GM18858 (cell line): ENCODE measurements at regions not wholly inside any gene's neighbourhood (a gene's known extent, or its start where the extent isn't known, plus 50 kb on each side); places are given as distances from the start of the nearest gene placed in this dataset.

Experiments used
- ATAC-seq: cut with Tn5 transposase; IDR thresholded peaks from one replicate; pipeline ENCODE4 v1.9.1; 2021; ENCODE audit not compliant: unreplicated experiment

- ATAC-seq: no peak
Measured at GRCh38 chr6:144715344-144715743, 430.2 kb downstream of the UTRN start.

GRCh38 chr6:144718431-144718830 lies 433.3 kb downstream of the UTRN start:
- no peak for ATAC-seq

GRCh38 chr6:144721232-144721631 lies 436.1 kb downstream of the UTRN start:
- ATAC-seq: no peak

GRCh38 chr6:144722154-144722737 lies 437.1 kb downstream of the UTRN start:
- no peak for ATAC-seq

GRCh38 chr6:144722925-144723324 lies 437.8 kb downstream of the UTRN start:
- no peak for ATAC-seq

GRCh38 chr6:144723431-144723830 lies 438.3 kb downstream of the UTRN start:
- ATAC-seq: no peak

GRCh38 chr6:144724818-144725217 lies 439.7 kb downstream of the UTRN start:
- ATAC-seq: no peak

GRCh38 chr6:144725736-144726522 lies 440.8 kb downstream of the UTRN start:
- peak; percentile 46 for ATAC-seq

- no peak for ATAC-seq
Measured at GRCh38 chr6:144728804-144729203, 443.7 kb downstream of the UTRN start.

- ATAC-seq: peak; percentile 63
Measured at GRCh38 chr6:144729502-144729901, 444.4 kb downstream of the UTRN start.

- ATAC-seq: peak; percentile 37
Measured at GRCh38 chr6:144730088-144730645, 445.0 kb downstream of the UTRN start.

- no peak for ATAC-seq
Measured at GRCh38 chr6:144731229-144731628, 446.1 kb downstream of the UTRN start.

GRCh38 chr6:144736763-144737162 lies 451.6 kb downstream of the UTRN start:
- ATAC-seq: no peak

GRCh38 chr6:144737998-144738397 lies 452.9 kb downstream of the UTRN start:
- ATAC-seq: no peak

- no peak for ATAC-seq
Measured at GRCh38 chr6:144739873-144740272, 454.7 kb downstream of the UTRN start.

GRCh38 chr6:144741659-144742058 lies 456.5 kb downstream of the UTRN start:
- ATAC-seq: no peak

GRCh38 chr6:144742779-144743178 lies 457.6 kb downstream of the UTRN start:
- no peak for ATAC-seq

GRCh38 chr6:144744720-144745119 lies 459.6 kb downstream of the UTRN start:
- no peak for ATAC-seq

- no peak for ATAC-seq
Measured at GRCh38 chr6:144745439-144745838, 460.3 kb downstream of the UTRN start.

GRCh38 chr6:144746902-144747469 lies 461.9 kb downstream of the UTRN start:
- no peak for ATAC-seq

GRCh38 chr6:144749263-144749662 lies 464.1 kb downstream of the UTRN start:
- ATAC-seq: no peak
